Esophagus muscularis mucosa (tissue), 4 donors: ENCODE measurements at regions not wholly inside any gene's neighbourhood (a gene's known extent, or its start where the extent isn't known, plus 50 kb on each side); places are given as distances from the start of the nearest gene placed in this dataset.

Experiments used
- DNase-seq: peaks from one replicate; pipeline ENCODE4 v3.0.0-alpha.2; 2017; ENCODE audit errors: extremely low spot score
- H3K27ac ChIP-seq, 4 donors: fragments of 200-600 bp; sonication (generic); replicated peaks in 1 of 4; 1 replicate in 3 of 4; 2 replicates in 1 of 4; pipeline ENCODE4 v1.5.1; 2016 to 2019; ENCODE audit warnings: mild to moderate bottlenecking in 1 of 4
- H3K27me3 ChIP-seq, 4 donors: fragments of 200-600 bp; sonication (generic); one replicate each; pipeline versions ENCODE4 v1.5.1 to v1.6.0; 2016 to 2019
- H3K36me3 ChIP-seq, 4 donors: fragments of 200-600 bp; sonication (generic); one replicate each; pipeline ENCODE4 v1.5.1; 2016 to 2019
- H3K4me1 ChIP-seq, 4 donors: fragments of 200-600 bp; sonication (generic); one replicate each; pipeline ENCODE4 v1.5.1; 2016 to 2019
- H3K4me3 ChIP-seq, 4 donors: fragments of 200-600 bp; sonication (generic); 1 replicate in 2 of 4; 2 replicates in 2 of 4; pipeline ENCODE4 v1.5.1; 2016 to 2019; ENCODE audit warnings: mild to moderate bottlenecking in 4 of 4, moderate library complexity in 1 of 4
- H3K9me3 ChIP-seq, 4 donors: fragments of 200-600 bp; sonication (generic); 1 replicate in 3 of 4; 2 replicates in 1 of 4; pipeline ENCODE4 v1.5.1; 2016 to 2019
- CTCF ChIP-seq, 3 experiments: fragments of 200-600 bp in 2 of 3; fragments of 450-650 bp in 1 of 3; sonication (generic) in 2 of 3; IDR thresholded peaks; one replicate each; pipeline ENCODE4 v1.5.1; 2017 to 2019; ENCODE audit warnings: antibody characterized with exemption in 3 of 3, mild to moderate bottlenecking in 2 of 3, moderate library complexity in 1 of 3
- EP300 ChIP-seq: sonication (generic); formaldehyde crosslinking; IDR thresholded peaks from one replicate; pipeline ENCODE4 v1.6.1; 2017; ENCODE audit warnings: antibody characterized with exemption
- POLR2A ChIP-seq: fragments of 450-650 bp; IDR thresholded peaks from one replicate; pipeline ENCODE4 v1.6.1; 2017; ENCODE audit warnings: antibody characterized with exemption, moderate library complexity, mild to moderate bottlenecking, low read depth
- POLR2AphosphoS5 ChIP-seq, 2 donors: sonication (generic); formaldehyde crosslinking; IDR thresholded peaks; one replicate each; pipeline ENCODE4 v1.6.1; 2017; ENCODE audit warnings: antibody characterized with exemption in 2 of 2
- WGBS: methylation state at CpG from one replicate; pipeline ENCODE4 v1.1.5; 2018; 5-methylcytosine and 5-hydroxymethylcytosine counted together
- intact Hi-C: fragments of 100-400 bp; cut with DNase I; formaldehyde crosslinking; loops from one replicate; pipeline ENCODE4 v1.15.1; 2023

GRCh38 chr16:79303959-79304387 lies 296.6 kb downstream of the MAF start:
- H3K36me3 ChIP-seq, result no peaks in the 10 kb centered on the region
- intact Hi-C loops, result no loop called here
- DNase-seq, result no peak
- peaks cover 0 to 30% (median 0%) of the 10 kb centered on the region in 4 donors for H3K27me3 ChIP-seq
- no peaks in the 10 kb centered on the region for H3K4me1 ChIP-seq
- H3K27ac ChIP-seq, result no peak overlapping the region
- no peaks in the 10 kb centered on the region for H3K9me3 ChIP-seq
- TF ChIP-seq POLR2AphosphoS5 (IDR thresholded peaks at IDR 0.05), result no peak
- no peak for TF ChIP-seq POLR2A
- TF ChIP-seq CTCF (IDR thresholded peaks at IDR 0.05), result no peak
- no peak for TF ChIP-seq EP300
- H3K4me3 ChIP-seq, result no peak overlapping the region
- WGBS, result 62% methylated on average over 7 of the region's 8 CpGs

GRCh38 chr16:79303206-79303605 lies 297.3 kb downstream of the MAF start:
- TF ChIP-seq POLR2AphosphoS5 (IDR thresholded peaks at IDR 0.05) (no peak), CTCF (IDR thresholded peaks at IDR 0.05) (no peak), EP300 (no peak), POLR2A (no peak)
- no peak overlapping the region for H3K27ac ChIP-seq
- H3K27me3 ChIP-seq, result peaks cover 0 to 30% (median 0%) of the 10 kb centered on the region in 4 donors
- no peak for DNase-seq
- intact Hi-C loops, result no loop called here
- no peaks in the 10 kb centered on the region for H3K9me3 ChIP-seq
- H3K4me3 ChIP-seq, result no peak overlapping the region
- H3K36me3 ChIP-seq, result no peaks in the 10 kb centered on the region
- no peaks in the 10 kb centered on the region for H3K4me1 ChIP-seq
- 78% methylated on average over 3 of the region's 3 CpGs for WGBS

GRCh38 chr16:79302731-79303130 lies 297.8 kb downstream of the MAF start:
- Histone ChIP-seq H3K27me3 (peaks cover 0 to 30% (median 0%) of the 10 kb centered on the region in 4 donors), H3K4me1 (no peaks in the 10 kb centered on the region), H3K36me3 (no peaks in the 10 kb centered on the region), H3K9me3 (no peaks in the 10 kb centered on the region), H3K27ac (no peak overlapping the region), H3K4me3 (no peak overlapping the region)
- DNase-seq, result no peak
- no peak for TF ChIP-seq EP300
- no peak for TF ChIP-seq CTCF (IDR thresholded peaks at IDR 0.05)
- no peak for TF ChIP-seq POLR2AphosphoS5 (IDR thresholded peaks at IDR 0.05)
- TF ChIP-seq POLR2A, result no peak
- 85% methylated on average over 7 of the region's 7 CpGs for WGBS
- intact Hi-C loops, result no loop called here

GRCh38 chr16:79301051-79301450 lies 299.5 kb downstream of the MAF start:
- intact Hi-C loops, result no loop called here
- Histone ChIP-seq H3K36me3 (no peaks in the 10 kb centered on the region), H3K9me3 (no peaks in the 10 kb centered on the region), H3K27me3 (peaks cover 0 to 22% (median 0%) of the 10 kb centered on the region in 4 donors), H3K4me3 (no peak overlapping the region), H3K4me1 (no peaks in the 10 kb centered on the region), H3K27ac (no peak overlapping the region)
- 89% methylated on average over 12 of the region's 12 CpGs for WGBS
- no peak for DNase-seq
- TF ChIP-seq EP300 (no peak), CTCF (IDR thresholded peaks at IDR 0.05) (no peak), POLR2AphosphoS5 (IDR thresholded peaks at IDR 0.05) (no peak), POLR2A (no peak)
